MM.1S (cell line): ENCODE measurements at regions not wholly inside any gene's neighbourhood (a gene's known extent, or its start where the extent isn't known, plus 50 kb on each side); places are given as distances from the start of the nearest gene placed in this dataset.
"Not testable (repeated sequence)": the region's sequence is repeated elsewhere in the genome, so short reads cannot be mapped to it uniquely, and the experiment has no call there.

Experiments
- DNase-seq: peaks from one replicate; pipeline ENCODE4 v3.0.0-alpha.2; 2015
- H2AFZ ChIP-seq: fragments of 300-600 bp; sonication (generic); 2 replicates; pipeline ENCODE4 v1.6.0; 2016; ENCODE audit warnings: antibody characterized with exemption, low read length
- H3F3A ChIP-seq: fragments of 300-600 bp; sonication (generic); 2 replicates; pipeline ENCODE4 v1.6.1; 2016; ENCODE audit warnings: mild to moderate bottlenecking, antibody characterized with exemption, low read length, moderate library complexity, mixed read lengths; ENCODE audit not compliant: insufficient read depth
- H3K27ac ChIP-seq: fragments of 300-600 bp; sonication (generic); 2 replicates; pipeline ENCODE4 v1.5.1; 2016; ENCODE audit warnings: mild to moderate bottlenecking, low read length
- H3K27me3 ChIP-seq: fragments of 300-600 bp; sonication (generic); replicated peaks from 2 replicates; pipeline ENCODE4 v1.6.0; 2016; ENCODE audit warnings: low read length; ENCODE audit not compliant: insufficient read depth
- H3K36me3 ChIP-seq: fragments of 300-600 bp; sonication (generic); replicated peaks from 2 replicates; pipeline ENCODE4 v1.6.1; 2016; ENCODE audit warnings: mild to moderate bottlenecking, low read length, mixed read lengths; ENCODE audit not compliant: insufficient read depth
- H3K4me1 ChIP-seq: fragments of 300-600 bp; sonication (generic); 2 replicates; pipeline ENCODE4 v1.6.1; 2016; ENCODE audit warnings: low read length, mixed read lengths
- H3K4me2 ChIP-seq: fragments of 300-600 bp; sonication (generic); 2 replicates; pipeline ENCODE4 v1.6.0; 2016; ENCODE audit warnings: low read depth, low read length
- H3K4me3 ChIP-seq: fragments of 300-600 bp; sonication (generic); 2 replicates; pipeline ENCODE4 v1.5.1; 2016; ENCODE audit warnings: low read length, mixed read lengths
- H3K79me2 ChIP-seq: fragments of 300-600 bp; sonication (generic); 2 replicates; pipeline ENCODE4 v1.6.1; 2016; ENCODE audit warnings: mixed run types, low read length, mixed read lengths
- H3K9ac ChIP-seq: fragments of 300-600 bp; sonication (generic); 2 replicates; pipeline ENCODE4 v1.6.1; 2016; ENCODE audit warnings: low read length, mixed read lengths
- H3K9me2 ChIP-seq: fragments of 300-600 bp; sonication (generic); replicated peaks from 2 replicates; pipeline ENCODE4 v1.6.1; 2016; ENCODE audit warnings: mild to moderate bottlenecking, low read length, mixed read lengths; ENCODE audit not compliant: insufficient read depth
- H3K9me3 ChIP-seq: fragments of 300-600 bp; sonication (generic); replicated peaks from 2 replicates; pipeline ENCODE4 v1.6.1; 2016; ENCODE audit warnings: mild to moderate bottlenecking, low read length, mixed read lengths; ENCODE audit not compliant: insufficient read depth
- H4K20me1 ChIP-seq: fragments of 300-600 bp; sonication (generic); 2 replicates; pipeline ENCODE4 v1.6.1; 2016; ENCODE audit warnings: mild to moderate bottlenecking, low read length, moderate library complexity, mixed read lengths; ENCODE audit not compliant: insufficient read depth
- CTCF ChIP-seq: fragments of 300-600 bp; sonication (generic); IDR thresholded peaks from 2 replicates; pipeline ENCODE4 v1.5.1; 2016; ENCODE audit warnings: antibody characterized with exemption, low read length, mixed read lengths
- EZH2 ChIP-seq: fragments of 300-600 bp; sonication (generic); optimal IDR thresholded peaks from 2 replicates; pipeline ENCODE3; 2017; ENCODE audit warnings: low read depth, mild to moderate bottlenecking, antibody characterized with exemption, low read length, mixed read lengths
- EZH2phosphoT487 ChIP-seq: fragments of 300-600 bp; sonication (generic); IDR thresholded peaks from 2 replicates; pipeline ENCODE4 v1.6.1; 2018; ENCODE audit warnings: antibody characterized with exemption, low read length

- no peaks in the 10 kb centered on the region for H3K9me2 ChIP-seq
- no peak overlapping the region for H2AFZ ChIP-seq
- TF ChIP-seq CTCF (no peak), EZH2phosphoT487 (no peak), EZH2 (no peak)
- no peaks in the 10 kb centered on the region for H3K36me3 ChIP-seq
- no peak overlapping the region for H3K4me2 ChIP-seq
- H3K4me1 ChIP-seq: no peaks in the 10 kb centered on the region
- no peak for DNase-seq
- no peak overlapping the region for H3K9ac ChIP-seq
- H3F3A ChIP-seq: no peaks in the 10 kb centered on the region
- no peaks in the 10 kb centered on the region for H3K9me3 ChIP-seq
- no peak overlapping the region for H3K27ac ChIP-seq
- H3K79me2 ChIP-seq: no peaks in the 10 kb centered on the region
- no peaks in the 10 kb centered on the region for H4K20me1 ChIP-seq
- no peaks in the 10 kb centered on the region for H3K27me3 ChIP-seq
- no peak overlapping the region for H3K4me3 ChIP-seq
Measured at GRCh38 chr3:135652388-135652787, 313.1 kb upstream of the PPP2R3A start.

- H3F3A ChIP-seq: no peaks in the 10 kb centered on the region
- H3K9me2 ChIP-seq: no peaks in the 10 kb centered on the region
- no peak overlapping the region for H3K4me3 ChIP-seq
- H3K79me2 ChIP-seq: no peaks in the 10 kb centered on the region
- no peak overlapping the region for H2AFZ ChIP-seq
- no peak overlapping the region for H3K4me2 ChIP-seq
- H3K27ac ChIP-seq: no peak overlapping the region
- H4K20me1 ChIP-seq: no peaks in the 10 kb centered on the region
- TF ChIP-seq EZH2phosphoT487 (no peak), CTCF (no peak), EZH2 (no peak)
- DNase-seq: no peak
- H3K27me3 ChIP-seq: no peaks in the 10 kb centered on the region
- no peaks in the 10 kb centered on the region for H3K4me1 ChIP-seq
- H3K36me3 ChIP-seq: no peaks in the 10 kb centered on the region
- H3K9ac ChIP-seq: no peak overlapping the region
- H3K9me3 ChIP-seq: no peaks in the 10 kb centered on the region
Measured at GRCh38 chr3:135655328-135655727, 310.2 kb upstream of the PPP2R3A start.

GRCh38 chr3:135658451-135658850 lies 307.1 kb upstream of the PPP2R3A start:
- H3K79me2 ChIP-seq, H4K20me1 ChIP-seq, H3K4me1 ChIP-seq, H3F3A ChIP-seq, H3K9me3 ChIP-seq, H3K27ac ChIP-seq, H3K4me3 ChIP-seq, H3K9me2 ChIP-seq, H3K27me3 ChIP-seq, H3K4me2 ChIP-seq, H2AFZ ChIP-seq, H3K9ac ChIP-seq, DNase-seq, H3K36me3 ChIP-seq: not testable (repeated sequence)

- Histone ChIP-seq H3F3A (no peaks in the 10 kb centered on the region), H3K36me3 (no peaks in the 10 kb centered on the region), H3K27ac (no peak overlapping the region), H3K4me3 (no peak overlapping the region), H3K9me2 (no peaks in the 10 kb centered on the region), H3K4me2 (no peak overlapping the region), H2AFZ (no peak overlapping the region), H4K20me1 (no peaks in the 10 kb centered on the region), H3K27me3 (no peaks in the 10 kb centered on the region), H3K9me3 (no peaks in the 10 kb centered on the region), H3K9ac (no peak overlapping the region), H3K4me1 (no peaks in the 10 kb centered on the region), H3K79me2 (no peaks in the 10 kb centered on the region)
- TF ChIP-seq CTCF (no peak), EZH2 (no peak), EZH2phosphoT487 (no peak)
- no peak for DNase-seq
Measured at GRCh38 chr3:135667061-135667460, 298.5 kb upstream of the PPP2R3A start.
